ENCODE measurements at regions not wholly inside any gene's neighbourhood (a gene's known extent, or its start where the extent isn't known, plus 50 kb on each side); places are given as distances from the start of the nearest gene placed in this dataset.

DNA sequence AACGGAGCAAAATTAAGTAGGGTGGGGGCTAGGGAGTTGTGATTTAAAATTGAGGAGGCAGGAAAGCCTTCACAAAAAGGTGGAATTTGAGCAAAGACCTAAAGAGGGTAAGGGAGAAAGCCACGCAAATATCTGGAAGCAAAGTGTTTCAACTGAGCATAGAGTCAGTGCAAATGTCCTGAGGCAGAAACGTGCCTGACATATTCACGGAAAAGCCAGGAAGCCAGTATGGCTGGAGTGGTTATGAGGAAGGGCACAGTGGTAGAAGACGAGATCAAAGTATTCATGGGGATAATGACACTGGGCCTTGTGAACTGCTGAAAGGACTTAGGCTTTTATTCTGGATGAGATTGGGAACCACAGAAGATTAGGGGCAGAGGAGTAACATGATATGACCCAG, 268.4 kb downstream of the MAN2A1 start:
- Histone ChIP-seq H3K4me1 (ENCODE audit: control insufficient read depth in 1 of 2, insufficient read depth in 2 of 2, low read length in 2 of 2) (no peaks in the 10 kb centered on the region), H3K36me3 (ENCODE audit: control insufficient read depth in 1 of 2, insufficient read depth in 2 of 2, low read length in 2 of 2) (no peaks in the 10 kb centered on the region), H3K4me3 (ENCODE audit: low read depth in 1 of 2, low read length in 2 of 2) (no peak overlapping the region), H3K9me3 (ENCODE audit: control insufficient read depth in 1 of 2, low read length in 2 of 2) (no peaks in the 10 kb centered on the region), H3K27ac (ENCODE audit: low read depth, low read length) (no peak overlapping the region), H3K27me3 (ENCODE audit: control insufficient read depth in 1 of 2, insufficient read depth in 2 of 2, low read length in 2 of 2) (no peaks in the 10 kb centered on the region), H3K9ac (ENCODE audit: low read depth in 1 of 2, low read length in 2 of 2) (no peak overlapping the region)

DNA sequence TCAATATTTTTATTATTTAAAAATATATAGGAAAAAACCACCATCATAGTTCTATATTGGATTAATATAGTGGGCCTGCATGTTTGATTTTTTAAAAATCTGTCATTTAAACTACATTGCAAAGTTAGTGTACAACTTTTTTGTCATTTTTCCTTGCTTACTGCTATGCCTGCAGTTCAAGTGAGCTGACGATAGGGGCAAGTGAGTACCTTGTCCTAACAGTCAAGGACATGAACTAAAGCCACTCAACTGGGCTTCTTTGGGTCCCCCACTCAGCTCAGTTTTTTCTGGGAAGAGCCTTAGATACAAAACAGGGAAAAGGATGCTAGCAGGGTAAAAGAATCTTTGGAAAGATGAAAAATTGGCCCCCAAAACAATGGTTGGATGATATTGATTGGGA, 269.9 kb downstream of the MAN2A1 start:
- no peaks in the 10 kb centered on the region for H3K4me1 ChIP-seq (ENCODE audit: control insufficient read depth in 1 of 2, insufficient read depth in 2 of 2, low read length in 2 of 2)
- no peaks in the 10 kb centered on the region for H3K36me3 ChIP-seq (ENCODE audit: control insufficient read depth in 1 of 2, insufficient read depth in 2 of 2, low read length in 2 of 2)
- H3K27me3 ChIP-seq (ENCODE audit: control insufficient read depth in 1 of 2, insufficient read depth in 2 of 2, low read length in 2 of 2), result no peaks in the 10 kb centered on the region
- H3K9me3 ChIP-seq (ENCODE audit: control insufficient read depth in 1 of 2, low read length in 2 of 2), result no peaks in the 10 kb centered on the region
- no peak overlapping the region for H3K9ac ChIP-seq (ENCODE audit: low read depth in 1 of 2, low read length in 2 of 2)
- H3K4me3 ChIP-seq (ENCODE audit: low read depth in 1 of 2, low read length in 2 of 2), result no peak overlapping the region
- no peak overlapping the region for H3K27ac ChIP-seq (ENCODE audit: low read depth, low read length)

DNA sequence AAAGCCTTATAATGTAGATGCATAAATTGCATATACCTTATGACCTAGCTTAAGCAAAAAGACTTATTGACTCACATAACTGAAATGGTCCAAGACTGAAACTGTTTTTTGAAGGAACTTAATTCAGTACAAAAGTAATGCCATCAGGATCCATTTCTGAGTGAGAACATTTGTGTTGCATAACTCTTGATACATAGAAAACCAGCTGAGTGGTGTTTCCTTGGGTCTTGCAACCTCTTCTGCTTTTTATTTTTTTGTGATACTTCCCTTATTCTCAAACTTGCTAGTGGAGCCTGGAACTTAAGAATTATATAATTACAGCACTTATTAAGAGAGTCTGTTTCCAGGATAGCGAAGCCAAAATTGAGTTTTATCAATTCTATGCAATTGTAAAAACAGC, 272.0 kb downstream of the MAN2A1 start:
- no peaks in the 10 kb centered on the region for H3K36me3 ChIP-seq (ENCODE audit: control insufficient read depth in 1 of 2, insufficient read depth in 2 of 2, low read length in 2 of 2)
- no peak overlapping the region for H3K27ac ChIP-seq (ENCODE audit: low read depth, low read length)
- no peak overlapping the region for H3K9ac ChIP-seq (ENCODE audit: low read depth in 1 of 2, low read length in 2 of 2)

DNA sequence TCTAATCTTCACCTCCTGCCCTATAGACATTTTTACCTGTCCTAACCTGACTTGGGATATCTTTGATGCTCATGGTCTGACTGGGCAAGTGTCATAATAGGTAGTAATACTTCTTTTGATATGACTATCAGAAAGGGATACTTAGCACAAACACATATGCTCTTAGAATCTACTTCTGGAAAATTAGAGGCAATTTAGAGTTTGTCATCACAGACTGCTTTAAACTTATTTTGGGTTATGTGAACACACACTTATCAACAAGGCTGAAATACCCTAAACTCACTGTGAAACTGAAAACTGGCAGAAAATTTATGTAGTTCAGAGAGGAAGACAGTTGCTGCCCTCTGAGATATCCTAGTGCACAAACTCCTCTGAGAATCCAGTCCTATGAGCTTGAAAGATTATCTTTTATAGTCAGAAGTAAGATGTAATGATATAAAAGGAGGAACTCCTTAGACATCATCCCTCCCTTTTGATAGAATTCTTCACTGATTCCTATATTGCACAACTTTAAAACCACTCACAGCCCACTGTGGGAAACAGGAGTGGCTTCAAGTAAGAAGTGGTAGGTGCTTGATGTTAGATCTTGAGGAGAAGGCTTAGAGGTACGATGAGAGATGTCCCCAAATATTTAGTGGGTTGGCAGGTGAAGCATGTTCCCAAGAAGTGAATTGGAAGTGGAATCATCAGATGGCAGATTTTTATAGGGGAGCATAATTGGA, 273.3 kb downstream of the MAN2A1 start:
- no peaks in the 10 kb centered on the region for H3K36me3 ChIP-seq (ENCODE audit: control insufficient read depth in 1 of 2, insufficient read depth in 2 of 2, low read length in 2 of 2)
- H3K27ac ChIP-seq (ENCODE audit: low read depth, low read length), result no peak overlapping the region
- no peaks in the 10 kb centered on the region for H3K4me1 ChIP-seq (ENCODE audit: control insufficient read depth in 1 of 2, insufficient read depth in 2 of 2, low read length in 2 of 2)
- no peak overlapping the region for H3K9ac ChIP-seq (ENCODE audit: low read depth in 1 of 2, low read length in 2 of 2)
- H3K9me3 ChIP-seq (ENCODE audit: control insufficient read depth in 1 of 2, low read length in 2 of 2), result no peaks in the 10 kb centered on the region
- H3K4me3 ChIP-seq (ENCODE audit: low read depth in 1 of 2, low read length in 2 of 2), result no peak overlapping the region
- H3K27me3 ChIP-seq (ENCODE audit: control insufficient read depth in 1 of 2, insufficient read depth in 2 of 2, low read length in 2 of 2), result no peaks in the 10 kb centered on the region

More for the DNA sequence above, 272.0 kb downstream of the MAN2A1 start:
- Histone ChIP-seq H3K4me1 (ENCODE audit: control insufficient read depth in 1 of 2, insufficient read depth in 2 of 2, low read length in 2 of 2) (no peaks in the 10 kb centered on the region), H3K4me3 (ENCODE audit: low read depth in 1 of 2, low read length in 2 of 2) (no peak overlapping the region), H3K27me3 (ENCODE audit: control insufficient read depth in 1 of 2, insufficient read depth in 2 of 2, low read length in 2 of 2) (no peaks in the 10 kb centered on the region), H3K9me3 (ENCODE audit: control insufficient read depth in 1 of 2, low read length in 2 of 2) (no peaks in the 10 kb centered on the region)

DNA sequence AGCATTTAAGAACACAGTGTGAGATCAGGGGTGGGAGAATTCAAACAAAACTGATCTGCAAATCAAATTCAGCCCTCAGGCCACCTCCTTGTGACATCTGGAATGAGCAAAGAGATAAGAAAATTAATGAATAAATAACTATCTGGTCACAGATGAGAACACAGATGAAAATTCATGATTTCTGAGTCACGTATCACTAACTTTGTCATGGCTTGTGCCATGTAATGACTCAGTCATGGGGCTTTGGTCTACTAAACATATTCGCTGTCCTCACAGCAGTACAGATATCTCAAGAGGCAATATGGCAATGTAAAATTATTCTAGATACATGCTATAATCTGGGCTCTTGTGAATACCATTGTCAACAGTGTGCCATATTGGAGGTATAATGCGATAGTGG, 274.4 kb downstream of the MAN2A1 start:
- no peaks in the 10 kb centered on the region for H3K4me1 ChIP-seq (ENCODE audit: control insufficient read depth in 1 of 2, insufficient read depth in 2 of 2, low read length in 2 of 2)
- no peaks in the 10 kb centered on the region for H3K27me3 ChIP-seq (ENCODE audit: control insufficient read depth in 1 of 2, insufficient read depth in 2 of 2, low read length in 2 of 2)
- H3K27ac ChIP-seq (ENCODE audit: low read depth, low read length), result no peak overlapping the region
- H3K9me3 ChIP-seq (ENCODE audit: control insufficient read depth in 1 of 2, low read length in 2 of 2), result no peaks in the 10 kb centered on the region
- H3K9ac ChIP-seq (ENCODE audit: low read depth in 1 of 2, low read length in 2 of 2), result no peak overlapping the region
- H3K4me3 ChIP-seq (ENCODE audit: low read depth in 1 of 2, low read length in 2 of 2), result no peak overlapping the region
- H3K36me3 ChIP-seq (ENCODE audit: control insufficient read depth in 1 of 2, insufficient read depth in 2 of 2, low read length in 2 of 2), result no peaks in the 10 kb centered on the region

DNA sequence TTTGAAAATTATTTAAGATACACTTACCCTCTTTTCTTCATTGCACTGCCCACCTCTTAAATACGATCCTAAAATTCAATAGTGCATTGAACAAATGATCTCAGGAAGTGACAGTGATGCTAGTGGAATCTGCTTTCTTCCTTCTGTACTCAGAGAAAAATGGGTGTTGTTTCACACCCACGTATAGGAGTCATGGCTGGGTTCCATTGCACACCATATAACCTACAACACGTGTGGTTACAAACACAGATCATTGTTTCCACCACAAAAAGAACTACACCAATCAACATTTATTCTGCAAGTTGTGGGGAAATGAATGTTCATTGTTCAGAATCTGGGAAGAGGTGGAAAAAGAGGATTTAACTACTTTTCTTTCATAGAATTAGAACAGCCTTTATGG, 275.9 kb downstream of the MAN2A1 start:
- H3K4me1 ChIP-seq (ENCODE audit: control insufficient read depth in 1 of 2, insufficient read depth in 2 of 2, low read length in 2 of 2), result no peaks in the 10 kb centered on the region
- H3K27me3 ChIP-seq (ENCODE audit: control insufficient read depth in 1 of 2, insufficient read depth in 2 of 2, low read length in 2 of 2), result no peaks in the 10 kb centered on the region
- no peak overlapping the region for H3K9ac ChIP-seq (ENCODE audit: low read depth in 1 of 2, low read length in 2 of 2)
- no peaks in the 10 kb centered on the region for H3K9me3 ChIP-seq (ENCODE audit: control insufficient read depth in 1 of 2, low read length in 2 of 2)
- no peak overlapping the region for H3K27ac ChIP-seq (ENCODE audit: low read depth, low read length)
- H3K36me3 ChIP-seq (ENCODE audit: control insufficient read depth in 1 of 2, insufficient read depth in 2 of 2, low read length in 2 of 2), result no peaks in the 10 kb centered on the region
- H3K4me3 ChIP-seq (ENCODE audit: low read depth in 1 of 2, low read length in 2 of 2), result no peak overlapping the region

DNA sequence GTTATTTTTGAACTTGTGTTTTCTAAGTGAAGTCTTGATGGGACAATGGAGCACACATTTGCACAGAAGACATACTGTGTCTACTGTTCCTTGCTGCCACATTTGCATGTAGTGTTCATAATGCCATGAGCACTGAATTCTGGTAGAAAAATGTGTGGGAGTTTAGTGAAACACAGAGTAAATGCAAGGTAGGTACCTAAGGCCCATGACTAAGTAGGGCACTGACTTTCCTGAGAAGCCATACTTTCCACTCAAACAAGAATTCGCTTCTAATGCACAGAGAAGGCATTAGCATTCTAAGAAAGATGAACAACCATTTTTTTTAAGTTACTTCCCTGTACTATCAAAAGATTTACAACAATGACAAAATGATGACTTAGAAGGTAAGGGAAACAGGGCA, 282.2 kb downstream of the MAN2A1 start:
- Histone ChIP-seq H3K4me3 (ENCODE audit: low read depth in 1 of 2, low read length in 2 of 2) (no peak overlapping the region), H3K27ac (ENCODE audit: low read depth, low read length) (no peak overlapping the region), H3K9ac (ENCODE audit: low read depth in 1 of 2, low read length in 2 of 2) (no peak overlapping the region), H3K9me3 (ENCODE audit: control insufficient read depth in 1 of 2, low read length in 2 of 2) (no peaks in the 10 kb centered on the region), H3K27me3 (ENCODE audit: control insufficient read depth in 1 of 2, insufficient read depth in 2 of 2, low read length in 2 of 2) (no peaks in the 10 kb centered on the region), H3K36me3 (ENCODE audit: control insufficient read depth in 1 of 2, insufficient read depth in 2 of 2, low read length in 2 of 2) (no peaks in the 10 kb centered on the region), H3K4me1 (ENCODE audit: control insufficient read depth in 1 of 2, insufficient read depth in 2 of 2, low read length in 2 of 2) (no peaks in the 10 kb centered on the region)

DNA sequence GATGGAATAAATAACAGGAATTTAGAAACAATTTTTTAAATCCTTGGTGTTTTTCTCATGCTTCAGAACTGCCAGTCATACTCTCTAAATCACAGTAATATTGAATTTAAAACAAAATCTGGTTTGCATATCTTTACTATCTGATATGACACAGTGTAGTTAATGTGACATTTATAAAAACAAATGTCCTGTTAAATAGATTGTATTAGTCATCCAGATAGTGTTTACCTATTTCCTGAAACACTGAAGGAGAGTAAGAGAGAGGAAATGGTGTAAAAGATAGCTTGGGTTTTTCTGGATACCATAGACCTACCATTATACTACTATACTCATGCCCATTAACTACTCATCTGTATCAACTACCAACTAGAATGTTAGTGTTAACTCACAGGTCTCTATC, 292.3 kb downstream of the MAN2A1 start:
- no peak overlapping the region for H3K9ac ChIP-seq (ENCODE audit: low read depth in 1 of 2, low read length in 2 of 2)
- no peaks in the 10 kb centered on the region for H3K36me3 ChIP-seq (ENCODE audit: control insufficient read depth in 1 of 2, insufficient read depth in 2 of 2, low read length in 2 of 2)
- no peaks in the 10 kb centered on the region for H3K9me3 ChIP-seq (ENCODE audit: control insufficient read depth in 1 of 2, low read length in 2 of 2)
- H3K4me3 ChIP-seq (ENCODE audit: low read depth in 1 of 2, low read length in 2 of 2), result peak overlapping the region in 1 of 2 donors; percentile 3
- H3K27ac ChIP-seq (ENCODE audit: low read depth, low read length), result no peak overlapping the region
- H3K27me3 ChIP-seq (ENCODE audit: control insufficient read depth in 1 of 2, insufficient read depth in 2 of 2, low read length in 2 of 2), result no peaks in the 10 kb centered on the region
- H3K4me1 ChIP-seq (ENCODE audit: control insufficient read depth in 1 of 2, insufficient read depth in 2 of 2, low read length in 2 of 2), result peaks cover 0 to 7% of the 10 kb centered on the region in 2 donors

DNA sequence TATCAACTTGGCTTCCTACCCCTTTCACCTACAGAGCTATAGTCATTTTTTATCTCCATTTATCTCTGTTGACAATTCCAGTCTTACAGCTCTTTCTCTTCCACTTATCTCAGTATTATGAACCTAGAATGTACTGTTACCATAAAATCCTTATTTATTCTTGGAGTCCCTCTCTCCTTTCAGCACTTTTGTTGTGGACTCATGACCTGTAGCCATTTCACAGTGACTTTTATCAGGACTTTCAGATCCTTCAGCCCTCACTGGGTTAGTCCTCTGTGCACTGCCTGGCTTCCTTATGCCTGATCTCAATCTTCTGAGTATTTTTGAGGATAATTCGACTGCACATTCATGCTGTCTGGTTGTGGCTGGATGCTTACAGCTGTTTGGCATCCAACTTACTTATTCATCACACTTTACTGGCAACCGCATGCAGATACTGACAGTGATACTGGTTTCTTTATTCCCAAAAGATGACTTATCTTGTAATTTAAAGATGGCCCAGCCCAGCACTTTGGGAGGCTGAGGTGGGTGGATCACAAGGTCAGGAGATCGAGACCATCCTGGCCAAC, 293.3 kb downstream of the MAN2A1 start:
- Histone ChIP-seq H3K27me3 (ENCODE audit: control insufficient read depth in 1 of 2, insufficient read depth in 2 of 2, low read length in 2 of 2) (no peaks in the 10 kb centered on the region), H3K27ac (ENCODE audit: low read depth, low read length) (no peak overlapping the region), H3K4me3 (ENCODE audit: low read depth in 1 of 2, low read length in 2 of 2) (no peak overlapping the region), H3K9ac (ENCODE audit: low read depth in 1 of 2, low read length in 2 of 2) (no peak overlapping the region), H3K36me3 (ENCODE audit: control insufficient read depth in 1 of 2, insufficient read depth in 2 of 2, low read length in 2 of 2) (no peaks in the 10 kb centered on the region), H3K4me1 (ENCODE audit: control insufficient read depth in 1 of 2, insufficient read depth in 2 of 2, low read length in 2 of 2) (peaks cover 0 to 9% of the 10 kb centered on the region in 2 donors), H3K9me3 (ENCODE audit: control insufficient read depth in 1 of 2, low read length in 2 of 2) (no peaks in the 10 kb centered on the region)

DNA sequence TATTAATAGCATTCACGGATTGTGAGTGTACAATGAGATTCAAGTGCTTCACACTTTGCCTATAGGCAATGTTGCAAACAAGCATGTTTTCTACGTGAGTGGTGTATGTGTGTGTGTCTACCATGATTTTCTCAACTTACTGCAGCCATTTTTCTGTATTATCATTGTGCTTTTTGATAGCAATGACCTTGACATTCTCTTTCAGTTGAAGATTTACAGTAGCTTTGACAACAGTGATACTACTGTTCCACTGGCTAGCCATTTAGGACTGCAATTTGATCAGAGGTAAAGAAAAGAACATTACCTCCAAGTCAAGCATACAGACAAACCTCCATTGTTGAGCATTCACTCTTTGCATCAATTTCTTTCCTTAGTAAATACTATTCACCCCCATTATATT, 297.0 kb downstream of the MAN2A1 start:
- Histone ChIP-seq H3K9ac (ENCODE audit: low read depth in 1 of 2, low read length in 2 of 2) (no peak overlapping the region), H3K4me3 (ENCODE audit: low read depth in 1 of 2, low read length in 2 of 2) (no peak overlapping the region), H3K27ac (ENCODE audit: low read depth, low read length) (no peak overlapping the region), H3K9me3 (ENCODE audit: control insufficient read depth in 1 of 2, low read length in 2 of 2) (no peaks in the 10 kb centered on the region), H3K27me3 (ENCODE audit: control insufficient read depth in 1 of 2, insufficient read depth in 2 of 2, low read length in 2 of 2) (no peaks in the 10 kb centered on the region), H3K4me1 (ENCODE audit: control insufficient read depth in 1 of 2, insufficient read depth in 2 of 2, low read length in 2 of 2) (peaks cover 5 to 13% of the 10 kb centered on the region in 2 donors), H3K36me3 (ENCODE audit: control insufficient read depth in 1 of 2, insufficient read depth in 2 of 2, low read length in 2 of 2) (no peaks in the 10 kb centered on the region)
